CD4-positive, alpha-beta T cell (primary cell): ENCODE measurements at regions not wholly inside any gene's neighbourhood (a gene's known extent, or its start where the extent isn't known, plus 50 kb on each side); places are given as distances from the start of the nearest gene placed in this dataset.
"Not testable (repeated sequence)": the region's sequence is repeated elsewhere in the genome, so short reads cannot be mapped to it uniquely, and the experiment has no call there.

Experiments
- ATAC-seq: fragments of 200-7000 bp; cut with Tn5 transposase; one replicate; pipeline ENCODE4 v1.10.0; 2022; ENCODE audit warnings: mild to moderate bottlenecking; ENCODE audit not compliant: poor library complexity
- CTCF ChIA-PET: fragments of 350-600 bp; sonication (Branson Sonifier 250); formaldehyde crosslinking; loops from one replicate; lab custom pipeline; 2021; ENCODE audit warnings: antibody characterized with exemption, inconsistent platforms; lab: Charles Lee
- POLR2A ChIA-PET: fragments of 350-600 bp; sonication (Branson Sonifier 250); formaldehyde crosslinking; loops from one replicate; lab custom pipeline; 2021; ENCODE audit warnings: antibody characterized with exemption, inconsistent platforms; lab: Charles Lee
- DNase-seq, 14 experiments: peaks; one replicate each; pipeline ENCODE4 v3.0.0-alpha.2; 2013 to 2020; ENCODE audit warnings: mixed read lengths in 2 of 14
- H3K27ac ChIP-seq, 2 donors: one replicate each; pipeline versions ENCODE4 v1.5.1 to v1.7.0; 2013; ENCODE audit warnings: low read length in 2 of 2, low read depth in 1 of 2, mild to moderate bottlenecking in 1 of 2
- H3K27me3 ChIP-seq, 2 experiments: 1 replicate in 1 of 2; 2 replicates in 1 of 2; pipeline versions ENCODE4 v1.6.1 to v1.7.0; 2013; ENCODE audit warnings: low read length in 2 of 2, control low read depth in 1 of 2, mild to moderate bottlenecking in 1 of 2, moderate library complexity in 1 of 2; ENCODE audit not compliant: insufficient read depth in 2 of 2, control insufficient read depth in 1 of 2
- H3K36me3 ChIP-seq: one replicate; pipeline ENCODE4 v1.6.1; 2013; ENCODE audit warnings: low read length, control low read depth; ENCODE audit not compliant: insufficient read depth
- H3K4me1 ChIP-seq: one replicate; pipeline ENCODE4 v1.6.1; 2013; ENCODE audit warnings: low read length, control low read depth; ENCODE audit not compliant: insufficient read depth
- H3K4me3 ChIP-seq: one replicate; pipeline ENCODE4 v1.5.1; 2013; ENCODE audit warnings: mild to moderate bottlenecking, low read length, moderate library complexity
- H3K9me3 ChIP-seq, 2 experiments: 1 replicate in 1 of 2; 2 replicates in 1 of 2; pipeline versions ENCODE4 v1.6.1 to v1.7.0; 2013; ENCODE audit warnings: low read length in 2 of 2, mild to moderate bottlenecking in 2 of 2, control low read depth in 1 of 2, moderate library complexity in 1 of 2; ENCODE audit not compliant: control insufficient read depth in 1 of 2, insufficient read depth in 1 of 2
- H3K27ac Mint-ChIP-seq: one replicate; pipeline ENCODE4 v1.8.0; 2020; ENCODE audit warnings: mixed read lengths
- H3K27me3 Mint-ChIP-seq: one replicate; pipeline ENCODE4 v1.8.0; 2021; ENCODE audit warnings: mixed read lengths
- H3K36me3 Mint-ChIP-seq: one replicate; pipeline ENCODE4 v1.8.0; 2021; ENCODE audit warnings: low read depth, mixed read lengths
- H3K4me1 Mint-ChIP-seq: one replicate; pipeline ENCODE4 v1.8.0; 2021; ENCODE audit warnings: low read depth, mixed read lengths
- H3K4me3 Mint-ChIP-seq: one replicate; pipeline ENCODE4 v1.8.0; 2020; ENCODE audit warnings: mild to moderate bottlenecking, mixed read lengths
- H3K9me3 Mint-ChIP-seq: one replicate; pipeline ENCODE4 v1.8.0; 2020; ENCODE audit warnings: mixed read lengths
- intact Hi-C, 2 experiments: fragments of 100-400 bp; cut with DNase I in 1 of 2; cut with micrococcal nuclease in 1 of 2; formaldehyde crosslinking; loops; one replicate each; pipeline versions ENCODE4 v1.15.1 to v1.9.0; 2023 to 2025; cut with DNase I, micrococcal nuclease
- TF ChIP-seq, protein P1 (sequence below): fragments of 200-600 bp; IDR thresholded peaks from one replicate; pipeline ENCODE4 v1.8.0; 2022; ENCODE audit warnings: antibody characterized with exemption, mild to moderate bottlenecking

GRCh38 chr1:190679983-190680382 lies 202.3 kb upstream of the BRINP3 start:
- Histone ChIP-seq H3K9me3 (no peaks in the 10 kb centered on the region), H3K4me3 (no peak overlapping the region), H3K36me3 (no peaks in the 10 kb centered on the region), H3K4me1 (no peaks in the 10 kb centered on the region), H3K27me3 (no peaks in the 10 kb centered on the region), H3K27ac (no peak overlapping the region)
- Mint-ChIP-seq H3K27me3 (no peaks in the 10 kb centered on the region), H3K4me3 (no peak overlapping the region), H3K9me3 (peaks cover 2% of the 10 kb centered on the region), H3K36me3 (no peaks in the 10 kb centered on the region), H3K4me1 (no peaks in the 10 kb centered on the region), H3K27ac (no peak overlapping the region)
- TF ChIP-seq, protein P1, sequence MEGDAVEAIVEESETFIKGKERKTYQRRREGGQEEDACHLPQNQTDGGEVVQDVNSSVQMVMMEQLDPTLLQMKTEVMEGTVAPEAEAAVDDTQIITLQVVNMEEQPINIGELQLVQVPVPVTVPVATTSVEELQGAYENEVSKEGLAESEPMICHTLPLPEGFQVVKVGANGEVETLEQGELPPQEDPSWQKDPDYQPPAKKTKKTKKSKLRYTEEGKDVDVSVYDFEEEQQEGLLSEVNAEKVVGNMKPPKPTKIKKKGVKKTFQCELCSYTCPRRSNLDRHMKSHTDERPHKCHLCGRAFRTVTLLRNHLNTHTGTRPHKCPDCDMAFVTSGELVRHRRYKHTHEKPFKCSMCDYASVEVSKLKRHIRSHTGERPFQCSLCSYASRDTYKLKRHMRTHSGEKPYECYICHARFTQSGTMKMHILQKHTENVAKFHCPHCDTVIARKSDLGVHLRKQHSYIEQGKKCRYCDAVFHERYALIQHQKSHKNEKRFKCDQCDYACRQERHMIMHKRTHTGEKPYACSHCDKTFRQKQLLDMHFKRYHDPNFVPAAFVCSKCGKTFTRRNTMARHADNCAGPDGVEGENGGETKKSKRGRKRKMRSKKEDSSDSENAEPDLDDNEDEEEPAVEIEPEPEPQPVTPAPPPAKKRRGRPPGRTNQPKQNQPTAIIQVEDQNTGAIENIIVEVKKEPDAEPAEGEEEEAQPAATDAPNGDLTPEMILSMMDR, result no peak
- ATAC-seq (no peak), DNase-seq (no peak)
- ChIA-PET POLR2A (no interaction called here), CTCF (no interaction called here)
- intact Hi-C loops, result no loop called here

DNA sequence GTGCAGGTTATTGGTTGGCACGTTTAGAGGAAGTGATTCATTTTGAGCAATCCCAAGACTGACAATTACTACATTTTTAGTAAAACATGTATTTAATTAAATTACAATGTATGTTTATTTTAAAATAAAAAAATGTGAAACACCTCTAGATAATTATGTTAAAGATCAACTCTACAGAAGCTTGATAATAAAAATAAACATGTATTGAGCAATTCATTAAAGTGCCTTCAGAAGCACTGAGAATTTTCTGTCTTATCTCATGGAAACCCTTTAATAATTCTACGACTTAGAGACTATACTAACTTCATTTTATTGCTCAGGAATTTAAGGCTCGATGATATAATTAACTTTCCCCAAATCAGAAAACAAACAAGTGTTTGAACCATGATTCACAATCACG lies 208.0 kb upstream of the BRINP3 start:
- H3K9me3 ChIP-seq, result no peaks in the 10 kb centered on the region
- H3K27ac Mint-ChIP-seq, result no peak overlapping the region
- no peaks in the 10 kb centered on the region for H3K36me3 ChIP-seq
- H3K27me3 ChIP-seq, result no peaks in the 10 kb centered on the region
- no peak for DNase-seq
- TF ChIP-seq, protein P1, result no peak
- no peaks in the 10 kb centered on the region for H3K27me3 Mint-ChIP-seq
- intact Hi-C loops, result no loop called here
- ChIA-PET CTCF (no interaction called here), POLR2A (no interaction called here)
- no peak for ATAC-seq
- H3K9me3 Mint-ChIP-seq, result peaks cover 7% of the 10 kb centered on the region
- H3K36me3 Mint-ChIP-seq, result no peaks in the 10 kb centered on the region
- no peak overlapping the region for H3K4me3 Mint-ChIP-seq
- no peak overlapping the region for H3K27ac ChIP-seq
- no peaks in the 10 kb centered on the region for H3K4me1 ChIP-seq
- H3K4me1 Mint-ChIP-seq, result no peaks in the 10 kb centered on the region
- no peak overlapping the region for H3K4me3 ChIP-seq

DNA sequence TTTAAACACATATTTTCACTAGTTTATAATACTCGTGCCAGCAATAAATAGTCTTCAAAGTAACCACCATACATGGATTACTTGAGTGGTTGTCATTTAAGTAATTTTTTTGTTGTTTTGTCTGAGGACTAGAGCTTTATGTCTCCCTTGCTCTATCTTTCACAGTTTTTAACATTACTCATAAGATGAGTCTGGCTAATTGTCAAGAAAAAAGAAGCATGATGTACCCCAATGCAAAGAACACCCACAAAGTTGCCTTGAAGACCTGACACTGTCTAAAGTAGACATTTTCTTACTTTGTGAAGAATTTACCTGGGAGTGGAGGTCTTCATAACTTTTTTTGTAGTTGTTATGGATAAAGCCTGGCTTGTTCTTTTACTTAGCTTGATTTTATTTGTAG lies 210.4 kb upstream of the BRINP3 start:
- CTCF ChIA-PET, result no interaction called here
- DNase-seq, result no peak
- POLR2A ChIA-PET, result no interaction called here
- H3K27ac Mint-ChIP-seq, result no peak overlapping the region
- Histone ChIP-seq H3K27me3 (no peaks in the 10 kb centered on the region), H3K36me3 (no peaks in the 10 kb centered on the region), H3K4me1 (no peaks in the 10 kb centered on the region), H3K9me3 (no peaks in the 10 kb centered on the region), H3K27ac (no peak overlapping the region), H3K4me3 (no peak overlapping the region)
- no peak for ATAC-seq
- TF ChIP-seq, protein P1, result no peak
- H3K9me3 Mint-ChIP-seq, result peaks cover 5% of the 10 kb centered on the region
- H3K4me1 Mint-ChIP-seq, result no peaks in the 10 kb centered on the region
- H3K27me3 Mint-ChIP-seq, result no peaks in the 10 kb centered on the region
- H3K4me3 Mint-ChIP-seq, result no peak overlapping the region
- no peaks in the 10 kb centered on the region for H3K36me3 Mint-ChIP-seq
- intact Hi-C loops, result no loop called here

DNA sequence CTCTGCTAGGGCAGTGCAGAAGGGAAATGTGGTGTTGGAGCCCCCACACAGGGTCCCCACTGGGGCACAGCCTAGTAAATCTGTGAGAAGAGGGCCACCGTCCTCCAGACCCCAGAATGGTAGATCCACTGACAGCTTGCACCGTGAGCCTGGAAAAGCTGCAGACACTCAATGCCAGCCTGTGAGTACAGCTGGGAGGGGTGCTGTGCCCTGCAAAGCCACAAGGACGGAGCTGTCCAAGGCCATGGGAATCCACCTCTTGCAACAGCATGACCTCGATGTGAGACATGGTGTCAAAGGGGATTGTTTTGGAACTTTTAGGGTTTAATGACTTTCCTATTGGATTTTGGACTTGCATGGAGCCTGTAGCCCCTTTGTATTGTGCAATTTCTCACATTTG lies 220.8 kb upstream of the BRINP3 start:
- H3K36me3 ChIP-seq, H3K4me1 ChIP-seq, POLR2A ChIA-PET, H3K36me3 Mint-ChIP-seq, H3K4me3 Mint-ChIP-seq, H3K4me3 ChIP-seq, intact Hi-C loops, DNase-seq, H3K27me3 ChIP-seq, H3K4me1 Mint-ChIP-seq, H3K27ac Mint-ChIP-seq, H3K27ac ChIP-seq, ATAC-seq, H3K27me3 Mint-ChIP-seq, H3K9me3 Mint-ChIP-seq, H3K9me3 ChIP-seq, CTCF ChIA-PET: not testable (repeated sequence)
